GM19099 (cell line): ENCODE measurements at regions not wholly inside any gene's neighbourhood (a gene's known extent, or its start where the extent isn't known, plus 50 kb on each side); places are given as distances from the start of the nearest gene placed in this dataset.

Experiments
- POLR2A ChIP-seq: IDR thresholded peaks from 3 replicates; pipeline ENCODE4 v1.6.1; 2011; ENCODE audit warnings: low read depth; ENCODE audit not compliant: insufficient read length; ENCODE audit errors: extremely low read depth

GRCh38 chr2:136049011-136049742, 63.8 kb upstream of the DARS1 start:
- TF ChIP-seq POLR2A, result no peak

DNA sequence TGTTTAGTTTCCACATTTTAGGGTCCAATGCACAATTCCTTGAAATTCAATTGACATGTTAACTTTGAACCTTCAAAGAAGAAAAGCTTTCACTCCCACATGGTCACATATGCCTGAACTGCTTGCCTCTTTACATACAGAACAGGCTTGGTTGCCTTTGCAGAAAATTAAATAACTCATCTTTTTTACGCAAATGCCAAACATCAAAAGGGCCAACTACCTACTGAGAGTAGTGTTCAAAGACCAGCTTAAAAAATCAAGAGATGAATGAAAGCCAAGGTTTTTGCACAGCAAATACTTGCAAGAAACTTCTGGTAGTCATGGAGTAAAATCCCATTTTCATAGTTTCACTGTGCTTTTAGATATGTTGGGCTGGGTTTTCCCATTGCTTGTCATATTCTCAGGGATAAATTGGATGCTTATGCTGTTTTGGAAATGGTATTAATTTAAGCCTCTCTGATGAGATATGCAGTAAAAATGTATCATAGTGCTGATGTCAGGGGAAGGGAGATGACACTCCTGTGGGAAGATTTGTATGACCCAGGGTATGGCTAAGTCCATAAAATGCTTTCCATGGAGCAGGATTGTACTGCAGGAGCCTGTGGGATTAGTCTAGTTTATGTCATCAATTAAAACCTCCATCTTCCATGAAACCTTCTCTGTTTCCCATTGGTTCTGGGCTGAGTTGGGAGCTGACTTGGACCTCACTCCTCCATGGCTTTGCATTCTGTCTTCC, 60.6 kb upstream of the DARS1 start:
- TF ChIP-seq POLR2A, result no peak

DNA sequence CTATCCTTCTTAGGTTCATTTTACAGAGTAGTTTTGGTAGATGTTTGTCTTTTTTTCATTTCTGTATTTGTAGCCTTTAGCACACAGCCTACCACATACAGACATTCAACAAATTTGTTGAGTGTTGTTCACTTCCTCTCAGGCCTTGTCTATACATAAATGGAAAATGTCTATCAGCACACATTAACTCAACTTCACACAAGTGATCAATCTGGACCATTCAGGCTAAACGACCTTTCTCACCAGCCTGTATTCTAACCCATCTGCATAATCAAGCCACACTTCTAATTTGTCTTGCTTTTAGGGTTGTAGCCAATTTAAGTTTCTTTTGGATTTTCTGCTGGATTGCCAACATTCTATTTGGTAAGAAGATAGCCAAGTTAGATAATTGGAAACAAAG, 59.9 kb upstream of the DARS1 start:
- TF ChIP-seq POLR2A, result no peak
